ENCODE measurements at regions not wholly inside any gene's neighbourhood (a gene's known extent, or its start where the extent isn't known, plus 50 kb on each side); places are given as distances from the start of the nearest gene placed in this dataset.

DNA sequence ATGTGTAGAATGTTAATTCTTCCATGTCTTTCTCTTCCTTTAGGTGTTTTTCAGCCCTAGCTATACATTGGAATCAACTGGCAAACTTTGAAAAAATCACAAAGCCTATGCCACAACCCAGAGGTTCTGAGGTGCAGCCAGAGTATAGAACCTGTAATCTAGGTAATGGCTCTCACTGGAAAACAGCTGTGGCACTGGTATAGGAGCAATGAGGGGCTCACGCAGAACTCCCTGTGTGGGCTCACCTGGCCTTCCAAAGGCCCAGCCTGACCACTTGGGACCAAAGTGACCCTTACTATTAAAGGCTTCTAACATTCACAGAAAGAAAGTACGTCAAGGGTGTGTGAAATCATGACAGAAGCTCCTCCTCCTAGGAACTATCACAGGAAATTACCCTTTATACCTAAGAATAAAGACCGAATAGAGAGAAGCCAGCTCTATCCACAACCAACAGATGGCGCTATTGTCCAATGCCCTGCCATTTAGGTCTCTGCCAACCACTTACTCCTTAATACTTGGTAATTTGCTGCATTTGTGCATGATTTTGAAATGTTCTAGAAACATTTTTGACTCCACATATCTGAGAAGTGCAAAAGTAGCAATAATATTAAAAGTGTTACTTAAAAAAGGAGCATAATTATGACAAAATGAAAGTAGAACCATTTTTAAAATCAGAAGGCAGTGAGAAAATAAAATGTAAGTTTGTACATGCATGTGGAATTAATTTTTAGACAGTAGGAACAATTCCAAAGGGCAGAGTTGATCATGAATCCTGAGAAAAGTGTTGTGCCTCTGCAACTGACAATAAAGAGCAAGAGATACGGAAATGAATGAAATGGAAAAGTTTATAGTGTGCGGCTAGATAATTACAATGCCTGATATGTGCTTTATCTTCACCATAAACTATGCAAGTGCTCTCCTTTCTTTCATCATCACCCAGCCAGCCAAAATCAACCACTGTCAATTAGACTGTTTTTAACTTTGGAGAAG, 93.1 kb upstream of the HAO2 start:
- no peaks in the 10 kb centered on the region for H3K27me3 ChIP-seq
- no peak overlapping the region for H3K27ac ChIP-seq
- no peak for TF ChIP-seq Cebpa-rat (IDR thresholded peaks at IDR 0.05)
- no peaks in the 10 kb centered on the region for H3K36me3 ChIP-seq
- no peaks in the 10 kb centered on the region for H3K4me1 ChIP-seq
- no peaks in the 10 kb centered on the region for H3K9me3 ChIP-seq
- no peaks in the 10 kb centered on the region for H4K20me1 ChIP-seq
- H3K4me3 ChIP-seq = no peak overlapping the region
- H3K4me2 ChIP-seq = no peak overlapping the region
- no peak overlapping the region for H3K9ac ChIP-seq

DNA sequence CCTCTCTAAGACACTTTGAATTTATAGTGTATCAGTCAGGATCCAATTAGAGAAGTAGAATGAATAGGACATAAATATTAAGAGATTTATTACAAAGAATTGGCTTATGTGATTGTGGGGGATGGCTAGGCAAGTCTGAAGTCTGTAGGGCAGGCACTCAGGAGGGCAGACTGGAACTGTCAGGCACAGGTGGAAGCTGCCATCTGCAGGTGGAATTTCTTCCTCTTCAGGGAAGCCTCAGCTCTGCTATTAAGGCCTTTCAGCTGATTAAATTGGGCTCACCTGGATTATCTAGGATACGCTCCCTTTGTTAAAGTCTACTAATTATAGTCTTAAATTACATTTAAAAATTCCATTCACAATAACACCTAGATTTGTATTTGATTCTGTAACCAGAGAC, 92.0 kb upstream of the HAO2 start:
- no peaks in the 10 kb centered on the region for H3K36me3 ChIP-seq
- H3K4me1 ChIP-seq = no peaks in the 10 kb centered on the region
- no peak overlapping the region for H3K9ac ChIP-seq
- H3K27ac ChIP-seq = no peak overlapping the region
- H4K20me1 ChIP-seq = no peaks in the 10 kb centered on the region
- H3K9me3 ChIP-seq = no peaks in the 10 kb centered on the region
- no peaks in the 10 kb centered on the region for H3K27me3 ChIP-seq
- no peak overlapping the region for H3K4me3 ChIP-seq
- no peak for TF ChIP-seq Cebpa-rat (IDR thresholded peaks at IDR 0.05)
- H3K4me2 ChIP-seq = no peak overlapping the region

DNA sequence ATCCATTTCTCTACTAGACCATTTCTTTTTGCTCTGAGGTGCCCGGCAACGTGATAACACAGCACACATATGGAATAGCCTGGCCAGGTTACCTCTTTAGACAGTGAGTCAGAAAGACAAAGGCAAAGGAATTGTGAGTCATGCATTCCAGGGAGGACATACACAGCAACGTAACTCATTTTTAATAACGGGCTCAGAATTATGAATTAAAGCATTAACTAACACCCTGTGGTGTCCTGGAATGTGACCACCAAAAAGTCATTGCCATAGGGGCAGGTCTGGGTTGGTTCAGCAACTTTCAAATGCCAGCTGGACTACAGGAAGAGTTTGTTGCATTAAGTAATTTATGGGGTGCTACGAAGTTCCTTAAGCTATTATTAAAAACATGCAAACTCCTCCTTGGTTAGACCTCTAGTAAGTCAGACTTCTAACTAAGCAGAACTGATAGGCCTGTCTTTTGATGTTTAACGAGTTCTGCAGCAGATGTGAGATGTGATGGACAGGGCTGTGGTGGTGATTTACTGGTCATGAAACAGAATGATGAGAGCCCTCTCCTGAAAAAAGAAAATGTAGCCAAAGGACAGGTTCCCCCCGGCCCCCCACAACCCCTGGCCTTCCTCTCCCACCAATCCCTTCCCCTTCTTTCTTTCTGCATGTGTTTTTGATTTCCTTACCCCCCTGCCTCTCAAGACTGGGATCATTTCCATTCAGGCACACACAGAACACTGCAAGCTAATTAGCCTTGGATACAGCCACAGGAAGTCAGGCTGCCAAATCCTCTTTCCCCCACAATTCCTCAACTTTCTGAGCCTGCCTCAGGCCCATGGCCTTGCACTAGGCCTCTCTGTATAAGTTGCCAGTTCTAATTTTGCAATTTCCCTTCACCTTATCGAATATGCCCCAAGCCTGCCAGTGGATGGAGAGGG, 88.9 kb upstream of the HAO2 start:
- Histone ChIP-seq H3K4me1 (no peaks in the 10 kb centered on the region), H3K27ac (no peak overlapping the region), H3K4me3 (no peak overlapping the region), H3K4me2 (no peak overlapping the region), H3K9ac (no peak overlapping the region), H3K27me3 (no peaks in the 10 kb centered on the region), H4K20me1 (no peaks in the 10 kb centered on the region), H3K9me3 (no peaks in the 10 kb centered on the region), H3K36me3 (no peaks in the 10 kb centered on the region)
- TF ChIP-seq Cebpa-rat (IDR thresholded peaks at IDR 0.05) = no peak

DNA sequence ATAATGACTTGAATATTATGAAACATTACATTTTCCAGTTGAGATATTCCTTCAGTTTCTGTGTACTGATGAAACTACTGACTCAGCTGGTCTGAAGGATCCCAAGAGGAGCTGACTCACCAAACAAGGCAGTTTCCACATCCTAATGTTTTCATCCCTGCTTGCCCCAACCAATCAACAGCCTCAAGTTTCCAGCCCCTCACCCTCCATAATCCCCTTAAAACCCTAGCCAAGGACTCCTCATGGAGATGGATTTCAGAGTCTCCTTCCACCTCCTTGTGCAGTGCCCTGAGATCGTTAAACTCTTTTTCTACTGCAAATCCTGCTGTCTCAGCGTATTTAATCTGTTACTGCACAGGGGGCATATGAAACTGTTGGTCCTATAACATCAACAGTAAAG, 83.1 kb upstream of the HAO2 start:
- no peak overlapping the region for H3K9ac ChIP-seq
- no peaks in the 10 kb centered on the region for H3K9me3 ChIP-seq
- no peaks in the 10 kb centered on the region for H4K20me1 ChIP-seq
- no peak for TF ChIP-seq Cebpa-rat (IDR thresholded peaks at IDR 0.05)
- no peaks in the 10 kb centered on the region for H3K4me1 ChIP-seq
- H3K27me3 ChIP-seq = no peaks in the 10 kb centered on the region
- no peaks in the 10 kb centered on the region for H3K36me3 ChIP-seq
- H3K4me2 ChIP-seq = no peak overlapping the region
- H3K4me3 ChIP-seq = no peak overlapping the region
- no peak overlapping the region for H3K27ac ChIP-seq

DNA sequence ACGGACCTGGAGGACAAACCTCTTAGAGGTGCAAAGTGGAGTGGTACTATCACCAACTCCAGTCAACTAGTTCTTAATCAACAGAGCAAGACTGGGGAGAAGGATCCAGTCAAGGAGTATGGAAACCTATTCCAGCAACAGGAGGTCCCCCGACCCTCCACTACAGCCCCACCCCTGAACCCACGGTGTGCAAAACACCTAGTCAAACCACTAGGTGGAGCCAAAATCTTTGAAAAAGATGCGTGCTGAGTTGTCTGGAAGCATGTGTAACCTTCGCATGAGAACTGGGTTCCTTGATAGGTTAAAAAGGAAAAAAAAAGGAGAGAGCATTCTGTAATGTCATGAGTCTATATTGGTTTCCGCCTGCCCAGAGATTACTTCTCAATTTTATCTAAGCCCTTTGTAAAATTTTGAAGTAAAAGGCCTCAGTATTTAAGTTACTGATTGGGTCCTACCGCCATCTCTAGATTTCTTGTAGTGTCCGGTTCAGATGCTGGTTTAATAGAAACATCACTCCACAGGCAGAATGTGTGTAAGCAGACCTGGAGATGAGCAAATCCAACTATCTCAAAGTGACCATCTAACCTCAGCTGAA, 81.9 kb upstream of the HAO2 start:
- Histone ChIP-seq H3K4me1 (no peaks in the 10 kb centered on the region), H4K20me1 (no peaks in the 10 kb centered on the region), H3K4me2 (no peak overlapping the region), H3K27ac (no peak overlapping the region), H3K36me3 (no peaks in the 10 kb centered on the region), H3K4me3 (no peak overlapping the region), H3K9me3 (no peaks in the 10 kb centered on the region), H3K9ac (no peak overlapping the region), H3K27me3 (no peaks in the 10 kb centered on the region)
- no peak for TF ChIP-seq Cebpa-rat (IDR thresholded peaks at IDR 0.05)

DNA sequence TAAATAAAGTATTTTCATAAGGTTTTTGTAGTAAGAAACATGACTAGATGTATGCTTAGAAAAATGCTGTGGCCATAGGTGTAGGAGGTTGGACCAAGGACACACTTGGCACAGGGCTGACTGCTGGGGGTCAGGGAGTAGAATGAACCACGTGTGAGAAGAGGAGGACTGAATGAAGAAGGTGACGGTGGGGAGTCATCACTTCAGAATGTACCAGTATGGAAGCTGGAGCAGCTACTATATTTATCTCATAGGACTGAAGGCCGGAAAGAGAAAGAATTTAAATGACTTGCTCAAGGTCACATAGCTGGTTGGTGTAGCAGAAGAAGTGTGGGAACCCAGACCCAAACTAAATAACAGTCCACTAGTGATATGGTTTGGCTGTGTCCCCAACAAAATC, 79.8 kb upstream of the HAO2 start:
- no peak for TF ChIP-seq Cebpa-rat (IDR thresholded peaks at IDR 0.05)

DNA sequence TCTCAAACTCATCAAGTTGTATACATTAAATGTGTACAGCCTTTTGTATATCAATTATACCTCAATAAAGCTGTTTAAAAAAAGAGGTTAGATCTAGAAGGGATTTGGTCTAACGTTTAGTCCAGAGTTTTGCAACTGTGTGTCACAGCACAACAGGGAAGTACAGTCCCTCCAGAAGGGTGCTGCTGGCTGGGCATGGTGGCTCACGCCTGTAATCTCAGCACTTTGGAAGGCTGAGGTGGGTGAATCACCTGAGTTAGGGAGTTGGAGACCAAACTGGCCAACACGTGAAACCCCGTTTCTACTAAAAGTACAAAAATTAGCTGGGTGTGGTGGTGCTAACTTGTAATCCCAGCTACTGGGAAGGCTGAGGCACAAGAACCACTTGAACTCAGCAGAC, 78.3 kb upstream of the HAO2 start:
- no peak overlapping the region for H3K4me3 ChIP-seq
- H3K9me3 ChIP-seq = no peaks in the 10 kb centered on the region
- no peaks in the 10 kb centered on the region for H3K27me3 ChIP-seq
- no peaks in the 10 kb centered on the region for H4K20me1 ChIP-seq
- no peak for TF ChIP-seq Cebpa-rat (IDR thresholded peaks at IDR 0.05)
- H3K9ac ChIP-seq = no peak overlapping the region
- H3K36me3 ChIP-seq = no peaks in the 10 kb centered on the region
- no peak overlapping the region for H3K27ac ChIP-seq
- no peak overlapping the region for H3K4me2 ChIP-seq
- peaks cover 13% of the 10 kb centered on the region for H3K4me1 ChIP-seq

More for the DNA sequence above, 79.8 kb upstream of the HAO2 start:
- H3K9me3 ChIP-seq = no peaks in the 10 kb centered on the region
- no peak overlapping the region for H3K9ac ChIP-seq
- no peak overlapping the region for H3K27ac ChIP-seq
- H3K27me3 ChIP-seq = no peaks in the 10 kb centered on the region
- H3K36me3 ChIP-seq = no peaks in the 10 kb centered on the region
- no peaks in the 10 kb centered on the region for H3K4me1 ChIP-seq
- H3K4me2 ChIP-seq = no peak overlapping the region
- no peak overlapping the region for H3K4me3 ChIP-seq
- H4K20me1 ChIP-seq = no peaks in the 10 kb centered on the region

DNA sequence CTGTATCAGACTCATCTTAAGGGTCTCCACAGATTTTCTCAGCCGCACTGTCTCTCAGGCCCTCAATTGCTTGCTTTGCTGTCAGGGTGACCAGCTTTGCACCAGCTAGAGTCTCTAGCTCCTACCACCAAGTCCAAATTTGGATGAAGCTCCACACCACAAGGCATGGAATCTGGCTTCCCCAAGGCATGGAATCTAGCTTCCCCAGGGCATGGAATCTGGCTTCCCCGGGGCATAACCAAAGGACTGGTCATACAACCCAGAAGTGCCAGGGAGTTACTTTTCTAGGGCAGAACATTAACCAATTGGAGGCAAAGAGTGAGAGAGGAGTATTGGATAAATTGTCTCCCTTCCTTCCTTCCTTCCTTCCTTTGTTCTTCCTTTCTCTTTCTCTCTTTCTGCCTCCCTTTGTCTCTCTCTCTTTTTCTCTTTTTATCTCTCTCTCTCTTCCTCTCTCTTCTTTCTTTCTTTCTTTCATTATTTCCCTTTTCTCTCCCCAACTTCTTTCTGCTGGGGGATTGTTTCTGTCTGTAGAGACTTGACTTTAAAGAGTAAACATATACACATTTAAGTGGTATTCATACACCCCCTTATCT, 76.9 kb upstream of the HAO2 start:
- H3K9me3 ChIP-seq = no peaks in the 10 kb centered on the region
- H3K4me2 ChIP-seq = no peak overlapping the region
- H3K4me1 ChIP-seq = peaks cover 13% of the 10 kb centered on the region
- H3K27ac ChIP-seq = no peak overlapping the region
- H4K20me1 ChIP-seq = no peaks in the 10 kb centered on the region
- no peaks in the 10 kb centered on the region for H3K27me3 ChIP-seq
- H3K4me3 ChIP-seq = no peak overlapping the region
- no peak overlapping the region for H3K9ac ChIP-seq
- H3K36me3 ChIP-seq = no peaks in the 10 kb centered on the region
- no peak for TF ChIP-seq Cebpa-rat (IDR thresholded peaks at IDR 0.05)

DNA sequence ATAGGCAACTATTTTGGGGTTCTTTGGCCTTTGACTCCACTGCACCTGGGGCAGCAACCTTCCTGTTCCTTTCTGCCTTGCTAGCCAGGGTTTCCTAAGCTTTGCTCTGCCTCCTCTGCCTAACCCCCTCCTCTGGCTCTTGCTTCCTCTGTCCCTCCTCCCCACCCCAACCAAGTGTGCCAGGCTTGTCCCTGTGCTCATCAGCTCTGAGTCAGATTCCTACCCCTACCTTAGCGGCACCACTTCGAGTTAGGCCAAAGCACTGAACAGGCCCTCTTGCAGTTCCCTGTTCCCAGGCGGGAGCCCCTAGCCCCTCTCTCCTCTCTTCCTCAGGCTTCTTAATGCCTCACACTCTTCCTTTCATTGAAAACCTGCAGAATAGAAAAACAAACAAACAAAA, 74.8 kb upstream of the HAO2 start:
- Histone ChIP-seq H4K20me1 (no peaks in the 10 kb centered on the region), H3K27me3 (no peaks in the 10 kb centered on the region), H3K9me3 (no peaks in the 10 kb centered on the region)

More for the DNA sequence above, 74.8 kb upstream of the HAO2 start:
- peaks cover 18% of the 10 kb centered on the region for H3K4me1 ChIP-seq
- no peak overlapping the region for H3K4me2 ChIP-seq
- no peak overlapping the region for H3K4me3 ChIP-seq
- no peak overlapping the region for H3K9ac ChIP-seq
- no peak for TF ChIP-seq Cebpa-rat (IDR thresholded peaks at IDR 0.05)
- H3K36me3 ChIP-seq = no peaks in the 10 kb centered on the region
- H3K27ac ChIP-seq = no peak overlapping the region

Data from BLaER1 (cell line).